GM23248 (cell line): ENCODE measurements at regions not wholly inside any gene's neighbourhood (a gene's known extent, or its start where the extent isn't known, plus 50 kb on each side); places are given as distances from the start of the nearest gene placed in this dataset.
"Not testable (repeated sequence)": the region's sequence is repeated elsewhere in the genome, so short reads cannot be mapped to it uniquely, and the experiment has no call there.

ENCODE experiments used
- DNase-seq: peaks from one replicate; pipeline ENCODE4 v3.0.0-alpha.2; 2015
- H2AFZ ChIP-seq: fragments of 200-600 bp; sonication (generic); 2 replicates; pipeline ENCODE4 v1.6.1; 2016; ENCODE audit warnings: antibody characterized with exemption
- H3F3A ChIP-seq: fragments of 200-600 bp; sonication (generic); 2 replicates; pipeline ENCODE4 v1.6.1; 2016; ENCODE audit warnings: mild to moderate bottlenecking, antibody characterized with exemption, mixed run types; ENCODE audit not compliant: insufficient read depth
- H3K27ac ChIP-seq: fragments of 200-600 bp; sonication (generic); 2 replicates; pipeline ENCODE4 v1.5.1; 2016; ENCODE audit warnings: mild to moderate bottlenecking
- H3K27me3 ChIP-seq: fragments of 200-600 bp; sonication (generic); replicated peaks from 2 replicates; pipeline ENCODE4 v1.6.1; 2016; ENCODE audit warnings: mild to moderate bottlenecking; ENCODE audit not compliant: insufficient read depth
- H3K36me3 ChIP-seq: fragments of 200-600 bp; sonication (generic); 2 replicates; pipeline ENCODE4 v1.6.1; 2016; ENCODE audit warnings: low read depth, mild to moderate bottlenecking
- H3K4me1 ChIP-seq: fragments of 200-600 bp; sonication (generic); 2 replicates; pipeline ENCODE4 v1.6.1; 2016; ENCODE audit warnings: mild to moderate bottlenecking; ENCODE audit not compliant: insufficient read depth
- H3K4me2 ChIP-seq: fragments of 200-600 bp; sonication (generic); one replicate; pipeline ENCODE4 v1.6.1; 2016; ENCODE audit warnings: mild to moderate bottlenecking; ENCODE audit not compliant: unreplicated experiment
- H3K4me3 ChIP-seq: fragments of 200-600 bp; sonication (generic); 2 replicates; pipeline ENCODE4 v1.5.1; 2016; ENCODE audit warnings: mild to moderate bottlenecking
- H3K79me2 ChIP-seq: fragments of 200-600 bp; sonication (generic); 2 replicates; pipeline ENCODE4 v1.6.1; 2016; ENCODE audit warnings: mild to moderate bottlenecking; ENCODE audit not compliant: insufficient read depth
- H3K9ac ChIP-seq: fragments of 200-600 bp; sonication (generic); 2 replicates; pipeline ENCODE4 v1.6.1; 2016; ENCODE audit warnings: mild to moderate bottlenecking
- H3K9me2 ChIP-seq: fragments of 200-600 bp; sonication (generic); 2 replicates; pipeline ENCODE4 v1.6.1; 2016; ENCODE audit warnings: mixed run types, mild to moderate bottlenecking, moderate library complexity; ENCODE audit not compliant: insufficient read depth
- H3K9me3 ChIP-seq: fragments of 200-600 bp; sonication (generic); one replicate; pipeline ENCODE4 v1.6.1; 2017; ENCODE audit warnings: low read depth
- H4K20me1 ChIP-seq: fragments of 200-600 bp; sonication (generic); 2 replicates; pipeline ENCODE4 v1.6.0; 2016; ENCODE audit not compliant: insufficient read depth
- EZH2 ChIP-seq: fragments of 200-600 bp; sonication (generic); IDR thresholded peaks from 2 replicates; pipeline ENCODE4 v1.6.1; 2018; ENCODE audit warnings: antibody characterized with exemption, mild to moderate bottlenecking; ENCODE audit not compliant: insufficient read depth, poor library complexity, severe bottlenecking
- EZH2phosphoT487 ChIP-seq: fragments of 200-600 bp; sonication (generic); IDR thresholded peaks from 2 replicates; pipeline ENCODE4 v1.6.1; 2018; ENCODE audit warnings: antibody characterized with exemption, moderate library complexity, mild to moderate bottlenecking, low read depth; ENCODE audit not compliant: insufficient read depth
- WGBS, 2 experiments: methylation state at CpG; one replicate each; pipeline ENCODE4 v1.1.6; 2015 to 2017; ENCODE audit warnings: low lambda C conversion rate in 2 of 2, low coverage in 1 of 2; ENCODE audit errors: missing lambda C conversion rate in 2 of 2; 5-methylcytosine and 5-hydroxymethylcytosine counted together
- in situ Hi-C: fragments of 300-500 bp; cut with MboI; formaldehyde crosslinking; loops from 2 replicates; pipeline ENCODE4 v1.15.0; 2020

DNA sequence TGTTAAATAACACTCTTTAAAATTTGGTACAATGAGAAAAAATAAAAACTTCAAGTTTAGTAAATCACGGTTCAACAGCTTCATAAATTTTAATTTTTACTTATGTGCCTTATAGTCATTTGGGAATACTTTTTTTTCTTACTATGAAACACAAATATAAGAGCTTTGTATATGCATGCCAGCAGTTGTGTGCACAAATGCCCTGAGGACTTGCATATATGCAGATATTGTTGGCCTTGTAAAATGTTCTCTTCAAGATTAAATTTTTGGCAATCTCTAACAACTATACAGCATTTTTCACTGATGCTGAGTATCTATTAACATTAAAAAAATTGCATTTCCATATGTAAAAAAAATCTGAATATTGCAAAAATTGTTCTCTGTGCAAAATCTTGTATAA is 458.7 kb upstream of the BRINP3 start:
- Histone ChIP-seq H3K36me3 (no peaks in the 10 kb centered on the region), H4K20me1 (no peaks in the 10 kb centered on the region), H3K4me3 (no peak overlapping the region), H3K4me2 (no peak overlapping the region), H3K9ac (no peak overlapping the region), H3K9me3 (no peaks in the 10 kb centered on the region), H3K79me2 (no peaks in the 10 kb centered on the region), H2AFZ (no peak overlapping the region), H3F3A (no peaks in the 10 kb centered on the region), H3K27me3 (no peaks in the 10 kb centered on the region), H3K4me1 (no peaks in the 10 kb centered on the region), H3K27ac (no peak overlapping the region), H3K9me2 (no peaks in the 10 kb centered on the region)
- no peak for TF ChIP-seq EZH2phosphoT487
- no peak for DNase-seq
- in situ Hi-C loops: no loop called here
- 6 to 10% methylated on average over 1 of the region's 1 CpG for WGBS, 2 experiments

DNA sequence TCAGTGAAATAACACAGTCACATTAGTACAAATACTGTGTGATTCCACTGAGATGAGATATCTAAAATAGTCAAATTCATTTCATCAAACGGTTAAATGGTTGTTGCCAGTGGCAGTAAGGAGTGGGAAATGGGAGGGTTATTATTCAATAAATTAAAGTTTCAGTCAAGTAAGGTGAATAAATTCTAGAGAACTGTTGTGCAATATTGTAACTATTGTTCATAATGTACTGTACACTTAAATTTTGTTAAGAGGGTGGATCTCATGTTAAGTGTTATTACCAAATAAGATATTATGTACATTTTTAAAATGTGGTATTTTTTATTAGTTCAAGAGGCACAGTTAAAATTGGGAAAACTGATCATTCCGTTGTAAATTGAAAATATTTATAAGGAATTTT is 463.3 kb upstream of the BRINP3 start:
- DNase-seq: no peak
- no peak overlapping the region for H2AFZ ChIP-seq
- no peaks in the 10 kb centered on the region for H3K79me2 ChIP-seq
- H3K9ac ChIP-seq: no peak overlapping the region
- H3K9me2 ChIP-seq: no peaks in the 10 kb centered on the region
- no peaks in the 10 kb centered on the region for H3K36me3 ChIP-seq
- H3K4me1 ChIP-seq: no peaks in the 10 kb centered on the region
- 21 to 24% methylated on average over 2 of the region's 2 CpGs for WGBS, 2 experiments
- in situ Hi-C loops: no loop called here
- H3K4me2 ChIP-seq: no peak overlapping the region
- no peaks in the 10 kb centered on the region for H3K27me3 ChIP-seq
- H3K9me3 ChIP-seq: no peaks in the 10 kb centered on the region
- H4K20me1 ChIP-seq: no peaks in the 10 kb centered on the region
- H3K4me3 ChIP-seq: no peak overlapping the region
- no peaks in the 10 kb centered on the region for H3F3A ChIP-seq
- TF ChIP-seq EZH2phosphoT487 (no peak), EZH2 (no peak)
- H3K27ac ChIP-seq: no peak overlapping the region

DNA sequence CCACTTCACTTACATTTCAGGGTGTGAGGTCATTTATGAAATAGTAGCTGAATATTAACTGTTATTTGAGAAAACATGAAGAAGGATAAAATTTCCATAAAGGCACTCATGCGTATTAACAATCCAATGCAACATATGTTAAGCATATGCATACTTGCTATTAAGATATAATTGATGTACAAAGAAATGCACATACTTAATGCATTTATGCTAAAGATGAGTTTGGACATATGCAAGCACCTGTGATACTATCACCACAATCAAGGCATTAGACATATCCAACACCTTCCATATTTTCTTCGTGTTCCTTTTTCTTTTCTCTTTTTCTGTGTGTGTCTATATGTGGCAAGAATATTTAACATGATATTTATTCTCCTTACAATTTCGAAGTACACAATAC is 464.8 kb upstream of the BRINP3 start:
- no peak overlapping the region for H3K9ac ChIP-seq
- no peaks in the 10 kb centered on the region for H3K79me2 ChIP-seq
- H3F3A ChIP-seq: no peaks in the 10 kb centered on the region
- no peaks in the 10 kb centered on the region for H3K27me3 ChIP-seq
- WGBS, 2 experiments: 27 to 33% methylated on average over 3 of the region's 3 CpGs
- H3K27ac ChIP-seq: no peak overlapping the region
- DNase-seq: no peak
- no peak overlapping the region for H2AFZ ChIP-seq
- H4K20me1 ChIP-seq: no peaks in the 10 kb centered on the region
- H3K4me2 ChIP-seq: no peak overlapping the region
- no peaks in the 10 kb centered on the region for H3K4me1 ChIP-seq
- in situ Hi-C loops: no loop called here
- TF ChIP-seq EZH2phosphoT487: no peak
- no peak for TF ChIP-seq EZH2
- no peak overlapping the region for H3K4me3 ChIP-seq
- H3K9me2 ChIP-seq: no peaks in the 10 kb centered on the region
- H3K9me3 ChIP-seq: no peaks in the 10 kb centered on the region
- H3K36me3 ChIP-seq: no peaks in the 10 kb centered on the region

DNA sequence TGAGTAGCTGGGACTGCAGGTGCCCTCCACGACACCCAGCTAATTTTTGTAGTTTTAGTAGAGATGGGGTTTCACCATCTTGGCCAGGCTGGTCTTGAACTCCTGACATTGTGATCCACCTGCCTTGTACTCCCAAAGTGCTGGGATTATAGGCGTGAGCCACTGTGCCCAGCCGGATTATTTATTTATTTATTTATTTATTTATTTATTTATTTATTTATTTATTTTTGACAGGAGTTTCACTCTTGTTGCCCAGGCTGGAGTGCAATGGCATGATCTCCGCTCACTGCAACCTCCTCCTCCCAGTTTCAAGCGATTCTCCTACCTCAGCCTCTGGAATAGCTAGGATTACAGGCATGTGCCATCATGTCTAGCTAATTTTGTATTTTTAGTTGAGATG is 466.1 kb upstream of the BRINP3 start:
- in situ Hi-C loops, H3K36me3 ChIP-seq, H2AFZ ChIP-seq, H3K9me3 ChIP-seq, H3K4me3 ChIP-seq, DNase-seq, H3K4me1 ChIP-seq, H3K27ac ChIP-seq, H4K20me1 ChIP-seq, H3F3A ChIP-seq, H3K79me2 ChIP-seq, H3K27me3 ChIP-seq, H3K4me2 ChIP-seq, H3K9me2 ChIP-seq, H3K9ac ChIP-seq: not testable (repeated sequence)
- 23 to 28% methylated on average over 5 of the region's 5 CpGs for WGBS, 2 experiments

DNA sequence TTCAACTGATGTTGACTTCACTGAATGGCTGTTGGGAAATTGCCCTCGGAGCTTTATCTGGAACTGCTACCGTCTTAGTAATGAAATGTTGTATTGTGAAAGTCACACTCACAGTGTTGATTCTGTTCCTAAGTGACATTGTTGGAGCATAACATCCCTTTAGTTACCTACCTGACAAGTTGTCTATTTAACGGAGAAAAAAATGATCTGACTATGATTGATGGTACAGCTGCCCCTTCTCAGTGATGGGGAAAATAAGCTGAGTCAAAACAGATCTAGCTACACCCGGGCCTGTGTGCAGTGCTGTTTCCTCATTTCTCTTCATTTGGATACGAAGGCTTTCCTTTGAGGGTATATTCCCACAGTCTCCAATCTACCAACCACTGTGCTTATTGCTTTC is 472.3 kb upstream of the BRINP3 start:
- no peaks in the 10 kb centered on the region for H3K9me3 ChIP-seq
- no peaks in the 10 kb centered on the region for H4K20me1 ChIP-seq
- H3K36me3 ChIP-seq: no peaks in the 10 kb centered on the region
- H3K4me3 ChIP-seq: no peak overlapping the region
- no peaks in the 10 kb centered on the region for H3K27me3 ChIP-seq
- no peak for TF ChIP-seq EZH2phosphoT487
- TF ChIP-seq EZH2: no peak
- H3K4me2 ChIP-seq: no peak overlapping the region
- H3K79me2 ChIP-seq: no peaks in the 10 kb centered on the region
- H3K9me2 ChIP-seq: no peaks in the 10 kb centered on the region
- H3K27ac ChIP-seq: no peak overlapping the region
- no peaks in the 10 kb centered on the region for H3K4me1 ChIP-seq
- WGBS, 2 experiments: 13 to 20% methylated on average over 5 of the region's 5 CpGs
- H3K9ac ChIP-seq: no peak overlapping the region
- H2AFZ ChIP-seq: no peak overlapping the region
- no peaks in the 10 kb centered on the region for H3F3A ChIP-seq
- no peak for DNase-seq
- in situ Hi-C loops: no loop called here
